Esophagus mucosa (tissue), 1 donor: ENCODE measurements at regions not wholly inside any gene's neighbourhood (a gene's known extent, or its start where the extent isn't known, plus 50 kb on each side); places are given as distances from the start of the nearest gene placed in this dataset.

Source experiments
- ATAC-seq: fragments of 200-7000 bp; cut with Tn5 transposase; one replicate; pipeline ENCODE4 v1.9.1; 2020
- donor health status: DM: yes; HTN: yes; CAD: no.

- ATAC-seq: no peak
These were observed 120.5 kb upstream of the BTBD3 start for GRCh38 chr20:11797156-11797555.

- peak; percentile 97 for ATAC-seq
These were observed 118.4 kb upstream of the BTBD3 start for GRCh38 chr20:11799281-11799684.

- no peak for ATAC-seq
These were observed 110.3 kb upstream of the BTBD3 start for GRCh38 chr20:11807054-11808048.

GRCh38 chr20:11808841-11809240 lies 108.9 kb upstream of the BTBD3 start:
- no peak for ATAC-seq

GRCh38 chr20:11810311-11811083 lies 107.2 kb upstream of the BTBD3 start:
- ATAC-seq: peak; percentile 52

- ATAC-seq: no peak
These were observed 104.4 kb upstream of the BTBD3 start for GRCh38 chr20:11813106-11813890.

GRCh38 chr20:11814267-11814666 lies 103.4 kb upstream of the BTBD3 start:
- ATAC-seq: no peak

GRCh38 chr20:11820838-11821237 lies 96.9 kb upstream of the BTBD3 start:
- no peak for ATAC-seq

GRCh38 chr20:11822540-11822794 lies 95.2 kb upstream of the BTBD3 start:
- no peak for ATAC-seq

GRCh38 chr20:11826334-11826733 lies 91.4 kb upstream of the BTBD3 start:
- no peak for ATAC-seq

GRCh38 chr20:11832397-11832796 lies 85.3 kb upstream of the BTBD3 start:
- ATAC-seq: no peak

GRCh38 chr20:11832851-11833250 lies 84.8 kb upstream of the BTBD3 start:
- no peak for ATAC-seq

- ATAC-seq: no peak
These were observed 83.9 kb upstream of the BTBD3 start for GRCh38 chr20:11833825-11834224.

GRCh38 chr20:11838076-11838636 lies 79.5 kb upstream of the BTBD3 start:
- no peak for ATAC-seq

GRCh38 chr20:11841972-11842461 lies 75.7 kb upstream of the BTBD3 start:
- no peak for ATAC-seq

GRCh38 chr20:11843289-11843688 lies 74.4 kb upstream of the BTBD3 start:
- ATAC-seq: no peak

- no peak for ATAC-seq
These were observed 73.0 kb upstream of the BTBD3 start for GRCh38 chr20:11844691-11845090.

- no peak for ATAC-seq
These were observed 72.4 kb upstream of the BTBD3 start for GRCh38 chr20:11845340-11845739.

GRCh38 chr20:11846131-11846530 lies 71.6 kb upstream of the BTBD3 start:
- no peak for ATAC-seq

GRCh38 chr20:11847827-11848226 lies 69.9 kb upstream of the BTBD3 start:
- ATAC-seq: no peak

GRCh38 chr20:11849270-11849915 lies 68.3 kb upstream of the BTBD3 start:
- ATAC-seq: no peak
